Neural cell (in vitro differentiated cells): ENCODE measurements at regions not wholly inside any gene's neighbourhood (a gene's known extent, or its start where the extent isn't known, plus 50 kb on each side); places are given as distances from the start of the nearest gene placed in this dataset.

Experiments
- H2AFZ ChIP-seq: fragments of 200-600, 300-800 bp; sonication (generic), shearing (Covaris generic); 2 replicates; pipeline ENCODE4 v1.6.0; 2014; ENCODE audit warnings: low read depth, mild to moderate bottlenecking, antibody characterized with exemption, low read length, moderate library complexity
- H3F3A ChIP-seq: fragments of 200-600 bp; shearing (Covaris generic); 2 replicates; pipeline ENCODE4 v1.6.1; 2016; ENCODE audit warnings: mild to moderate bottlenecking, moderate library complexity, mixed read lengths, antibody characterized with exemption, low read length; ENCODE audit not compliant: insufficient read depth, poor library complexity, severe bottlenecking
- H3K27ac ChIP-seq: fragments of 200-600, 300-800 bp; sonication (generic), shearing (Covaris generic); 2 replicates; pipeline ENCODE4 v1.5.1; 2014; ENCODE audit warnings: mild to moderate bottlenecking, low read length, moderate library complexity
- H3K27me3 ChIP-seq: fragments of 300-800, 200-600 bp; sonication (generic), shearing (Covaris generic); 2 replicates; pipeline ENCODE4 v1.6.0; 2014; ENCODE audit warnings: mild to moderate bottlenecking, low read depth, low read length, moderate library complexity; ENCODE audit not compliant: insufficient read depth
- H3K36me3 ChIP-seq: fragments of 300-800, 200-600 bp; sonication (generic), shearing (Covaris generic); 2 replicates; pipeline ENCODE4 v1.5.1; 2014; ENCODE audit warnings: mild to moderate bottlenecking, antibody characterized with exemption, low read length, moderate library complexity; ENCODE audit not compliant: insufficient read depth
- H3K4me2 ChIP-seq: fragments of 300-800, 200-600 bp; sonication (generic), shearing (Covaris generic); 2 replicates; pipeline ENCODE4 v1.6.0; 2014; ENCODE audit warnings: mild to moderate bottlenecking, low read length
- H3K4me3 ChIP-seq: fragments of 300-800, 200-600 bp; sonication (generic), shearing (Covaris generic); 2 replicates; pipeline ENCODE4 v1.5.1; 2014; ENCODE audit warnings: mild to moderate bottlenecking, low read length, moderate library complexity
- H3K79me2 ChIP-seq: fragments of 200-600 bp; shearing (Covaris generic); replicated peaks from 2 replicates; pipeline ENCODE4 v1.6.0; 2014; ENCODE audit warnings: mild to moderate bottlenecking, low read length, moderate library complexity; ENCODE audit not compliant: insufficient read depth
- H3K9ac ChIP-seq: fragments of 300-800, 200-600 bp; sonication (generic), shearing (Covaris generic); 2 replicates; pipeline ENCODE4 v1.6.1; 2016; ENCODE audit warnings: mild to moderate bottlenecking, low read length, mixed read lengths
- H3K9me2 ChIP-seq: fragments of 200-600 bp; shearing (Covaris generic); 2 replicates; pipeline ENCODE4 v1.6.1; 2016; ENCODE audit warnings: mild to moderate bottlenecking, low read length, mixed read lengths; ENCODE audit not compliant: insufficient read depth
- H3K9me3 ChIP-seq: fragments of 200-600, 300-800 bp; sonication (generic), shearing (Covaris generic); 2 replicates; pipeline ENCODE4 v1.6.1; 2016; ENCODE audit warnings: mild to moderate bottlenecking, mixed run types, low read length, moderate library complexity, mixed read lengths
- H4K20me1 ChIP-seq: fragments of 200-600 bp; shearing (Covaris generic); 2 replicates; pipeline ENCODE4 v1.6.1; 2016; ENCODE audit warnings: mild to moderate bottlenecking, mixed run types; ENCODE audit not compliant: insufficient read depth
- CTCF ChIP-seq: fragments of 450-650 bp; IDR thresholded peaks from 2 replicates; pipeline ENCODE4 v1.5.1; 2014; ENCODE audit warnings: antibody characterized with exemption, mild to moderate bottlenecking, moderate library complexity; ENCODE audit not compliant: poor library complexity, severe bottlenecking
- EP300 ChIP-seq: fragments of 450-650 bp; conservative IDR thresholded peaks from 2 replicates; pipeline ENCODE4 v1.6.1; 2014; ENCODE audit warnings: antibody characterized with exemption, mild to moderate bottlenecking, moderate library complexity; ENCODE audit not compliant: poor library complexity, severe bottlenecking
- EZH2 ChIP-seq: fragments of 200-600, 300-800 bp; shearing (Covaris generic), sonication (generic); IDR thresholded peaks from 2 replicates; pipeline ENCODE4 v1.6.1; 2014; ENCODE audit warnings: antibody characterized with exemption, low read length, borderline replicate concordance, mild to moderate bottlenecking; ENCODE audit not compliant: insufficient read depth, poor library complexity, severe bottlenecking
- MXI1 ChIP-seq: fragments of 450-650 bp; conservative IDR thresholded peaks from 2 replicates; pipeline ENCODE4 v1.6.1; 2014; ENCODE audit warnings: antibody characterized with exemption, mild to moderate bottlenecking; ENCODE audit not compliant: poor library complexity, severe bottlenecking
- POLR2AphosphoS5 ChIP-seq: IDR thresholded peaks from 2 replicates; pipeline ENCODE4 v1.6.1; 2012
- RAD21 ChIP-seq: fragments of 450-650 bp; conservative IDR thresholded peaks from 2 replicates; pipeline ENCODE4 v1.6.1; 2014; ENCODE audit warnings: antibody characterized with exemption, mild to moderate bottlenecking, moderate library complexity
- REST ChIP-seq: IDR thresholded peaks from 2 replicates; pipeline ENCODE4 v1.6.1; 2012; ENCODE audit warnings: borderline replicate concordance
- SMC3 ChIP-seq: fragments of 450-650 bp; conservative IDR thresholded peaks from 2 replicates; pipeline ENCODE4 v1.6.1; 2014; ENCODE audit warnings: antibody characterized with exemption, mild to moderate bottlenecking, moderate library complexity; ENCODE audit not compliant: poor library complexity
- TAF1 ChIP-seq: IDR thresholded peaks from 2 replicates; pipeline ENCODE4 v1.6.1; 2012; ENCODE audit warnings: low read depth

- no peaks in the 10 kb centered on the region for H3K27me3 ChIP-seq
- no peaks in the 10 kb centered on the region for H3K79me2 ChIP-seq
- no peak overlapping the region for H3K4me2 ChIP-seq
- H4K20me1 ChIP-seq = no peaks in the 10 kb centered on the region
- no peaks in the 10 kb centered on the region for H3F3A ChIP-seq
- H2AFZ ChIP-seq = no peak overlapping the region
- no peak overlapping the region for H3K9ac ChIP-seq
- no peaks in the 10 kb centered on the region for H3K9me3 ChIP-seq
- no peak overlapping the region for H3K27ac ChIP-seq
- no peak overlapping the region for H3K4me3 ChIP-seq
- H3K36me3 ChIP-seq = no peaks in the 10 kb centered on the region
- H3K9me2 ChIP-seq = no peaks in the 10 kb centered on the region
- TF ChIP-seq TAF1 (no peak), POLR2AphosphoS5 (no peak), SMC3 (no peak), REST (no peak), MXI1 (no peak), EZH2 (no peak), CTCF (no peak), EP300 (no peak), RAD21 (no peak)
These were observed 236.9 kb downstream of the THBS2 start for GRCh38 chr6:169016758-169017157.

- Histone ChIP-seq H3F3A (no peaks in the 10 kb centered on the region), H3K4me3 (no peak overlapping the region), H3K9ac (no peak overlapping the region), H3K9me2 (no peaks in the 10 kb centered on the region), H3K27ac (no peak overlapping the region), H4K20me1 (no peaks in the 10 kb centered on the region), H3K36me3 (no peaks in the 10 kb centered on the region), H3K9me3 (no peaks in the 10 kb centered on the region), H3K79me2 (no peaks in the 10 kb centered on the region), H3K4me2 (no peak overlapping the region), H2AFZ (no peak overlapping the region), H3K27me3 (no peaks in the 10 kb centered on the region)
- TF ChIP-seq REST (no peak), POLR2AphosphoS5 (no peak), CTCF (no peak), EZH2 (no peak), TAF1 (no peak), MXI1 (no peak), SMC3 (no peak), RAD21 (no peak), EP300 (no peak)
These were observed 239.1 kb downstream of the THBS2 start for GRCh38 chr6:169014211-169015197.
